CD4-positive, alpha-beta T cell treated with Interleukin-4 for 4 hours (primary cell): ENCODE measurements at regions not wholly inside any gene's neighbourhood (a gene's known extent, or its start where the extent isn't known, plus 50 kb on each side); places are given as distances from the start of the nearest gene placed in this dataset.
"Not testable (repeated sequence)": the region's sequence is repeated elsewhere in the genome, so short reads cannot be mapped to it uniquely, and the experiment has no call there.

Experiments
- DNase-seq: peaks from one replicate; pipeline ENCODE4 v3.0.0-alpha.2; 2020

GRCh38 chr1:81314513-81315233 is 486.1 kb upstream of the ADGRL2 start:
- no peak for DNase-seq

- no peak for DNase-seq
These were observed 487.4 kb upstream of the ADGRL2 start for GRCh38 chr1:81313289-81313688.

- DNase-seq = no peak
These were observed 488.4 kb upstream of the ADGRL2 start for GRCh38 chr1:81312272-81312754.

GRCh38 chr1:81310250-81310649 is 490.5 kb upstream of the ADGRL2 start:
- no peak for DNase-seq

- no peak for DNase-seq
These were observed 492.5 kb upstream of the ADGRL2 start for GRCh38 chr1:81308191-81308590.

- no peak for DNase-seq
These were observed 492.9 kb upstream of the ADGRL2 start for GRCh38 chr1:81307786-81308185.

GRCh38 chr1:81305997-81306452 is 494.7 kb upstream of the ADGRL2 start:
- no peak for DNase-seq

GRCh38 chr1:81304187-81304586 is 496.5 kb upstream of the ADGRL2 start:
- no peak for DNase-seq

GRCh38 chr1:81299892-81300291 is 500.8 kb upstream of the ADGRL2 start:
- DNase-seq = no peak

GRCh38 chr1:81298266-81298665 is 502.5 kb upstream of the ADGRL2 start:
- DNase-seq = no peak

GRCh38 chr1:81296601-81297000 is 504.1 kb upstream of the ADGRL2 start:
- DNase-seq = no peak

- DNase-seq = no peak
These were observed 510.4 kb upstream of the ADGRL2 start for GRCh38 chr1:81290326-81290725.

- no peak for DNase-seq
These were observed 512.0 kb upstream of the ADGRL2 start for GRCh38 chr1:81288689-81289088.

GRCh38 chr1:81287411-81288080 is 513.2 kb upstream of the ADGRL2 start:
- no peak for DNase-seq

GRCh38 chr1:81270051-81270450 is 530.7 kb upstream of the ADGRL2 start:
- no peak for DNase-seq

GRCh38 chr1:81264976-81265375 is 535.8 kb upstream of the ADGRL2 start:
- no peak for DNase-seq

GRCh38 chr1:81259625-81260411 is 540.9 kb upstream of the ADGRL2 start:
- DNase-seq = no peak

GRCh38 chr1:81254560-81254959 is 546.2 kb upstream of the ADGRL2 start:
- DNase-seq = no peak

GRCh38 chr1:81254068-81254467 is 546.7 kb upstream of the ADGRL2 start:
- no peak for DNase-seq

GRCh38 chr1:81252471-81253151 is 548.1 kb upstream of the ADGRL2 start:
- no peak for DNase-seq

GRCh38 chr1:81250825-81251224 is 549.9 kb upstream of the ADGRL2 start:
- DNase-seq = not testable (repeated sequence)

GRCh38 chr1:81245084-81245715 is 555.5 kb upstream of the ADGRL2 start:
- DNase-seq = not testable (repeated sequence)
